B cell (primary cell): ENCODE measurements at regions not wholly inside any gene's neighbourhood (a gene's known extent, or its start where the extent isn't known, plus 50 kb on each side); places are given as distances from the start of the nearest gene placed in this dataset.

ENCODE experiments used
- ATAC-seq: fragments of 200-7000 bp; cut with Tn5 transposase; one replicate; pipeline ENCODE4 v1.10.0; 2021; ENCODE audit warnings: low read depth, mild to moderate bottlenecking, moderate number of reproducible peaks, moderate library complexity
- CTCF ChIA-PET: fragments of 350-600 bp; sonication (Branson Sonifier 250); formaldehyde crosslinking; loops from one replicate; lab custom pipeline; 2021; ENCODE audit warnings: antibody characterized with exemption, inconsistent platforms; lab: Charles Lee
- POLR2A ChIA-PET: fragments of 350-600 bp; sonication (Branson Sonifier 250); formaldehyde crosslinking; loops from one replicate; lab custom pipeline; 2021; ENCODE audit warnings: antibody characterized with exemption; lab: Charles Lee
- DNase-seq: peaks from one replicate; pipeline ENCODE4 v3.0.0; 2013
- H2AFZ ChIP-seq: 2 replicates; pipeline ENCODE4 v1.6.1; 2012; ENCODE audit warnings: mild to moderate bottlenecking, low read depth, low read length; ENCODE audit not compliant: insufficient read depth, poor library complexity, severe bottlenecking
- H3K27ac ChIP-seq, 2 donors: 1 replicate in 1 of 2; 2 replicates in 1 of 2; pipeline ENCODE4 v1.5.1; 2012 to 2013; ENCODE audit warnings: low read length in 2 of 2, mild to moderate bottlenecking in 2 of 2, moderate library complexity in 1 of 2
- H3K27me3 ChIP-seq, 4 experiments: fragments of 200-600 bp in 1 of 4; sonication (generic) in 1 of 4; replicated peaks in 1 of 4; 1 replicate in 2 of 4; 2 replicates in 2 of 4; pipeline versions ENCODE4 v1.6.1 to v1.7.0; 2013 to 2016; ENCODE audit warnings: low read length in 3 of 4, mild to moderate bottlenecking in 2 of 4, mixed read lengths in 1 of 4, moderate library complexity in 1 of 4; ENCODE audit not compliant: insufficient read depth in 4 of 4, control insufficient read depth in 3 of 4; ENCODE audit errors: control extremely low read depth in 1 of 4
- H3K36me3 ChIP-seq, 2 experiments: replicated peaks in 1 of 2; 1 replicate in 1 of 2; 2 replicates in 1 of 2; pipeline versions ENCODE4 v1.6.1 to v1.7.1; 2013; ENCODE audit warnings: low read length in 1 of 2; ENCODE audit not compliant: insufficient read depth in 2 of 2, control insufficient read depth in 1 of 2; ENCODE audit errors: control extremely low read depth in 1 of 2, extremely low read depth in 1 of 2
- H3K4me1 ChIP-seq, 2 donors: fragments of 200-600 bp in 1 of 2; sonication (generic) in 1 of 2; 1 replicate in 1 of 2; 2 replicates in 1 of 2; pipeline versions ENCODE4 v1.5.1 to v1.6.1; 2013 to 2017; ENCODE audit warnings: low read length in 2 of 2; ENCODE audit not compliant: control insufficient read depth in 2 of 2, insufficient read depth in 2 of 2
- H3K4me2 ChIP-seq: replicated peaks from 2 replicates; pipeline ENCODE3; 2012; ENCODE audit warnings: mild to moderate bottlenecking, low read depth, low read length; ENCODE audit not compliant: poor library complexity, severe bottlenecking
- H3K4me3 ChIP-seq, 5 experiments: fragments of 200-600 bp in 1 of 5; sonication (generic) in 1 of 5; 1 replicate in 3 of 5; 2 replicates in 2 of 5; pipeline versions ENCODE4 v1.5.1 to v1.7.0; 2011 to 2016; ENCODE audit warnings: low read length in 4 of 5, mild to moderate bottlenecking in 4 of 5, low read depth in 2 of 5, control low read depth in 1 of 5, moderate library complexity in 1 of 5; ENCODE audit not compliant: insufficient read depth in 1 of 5; ENCODE audit errors: control extremely low read depth in 1 of 5, extremely low read depth in 1 of 5
- H3K79me2 ChIP-seq: fragments of 200-600 bp; sonication (generic); one replicate; pipeline ENCODE4 v1.6.0; 2016; ENCODE audit warnings: low read length; ENCODE audit not compliant: control insufficient read depth, insufficient read depth
- H3K9ac ChIP-seq: fragments of 200-600 bp; sonication (generic); 2 replicates; pipeline ENCODE4 v1.6.1; 2017; ENCODE audit warnings: mild to moderate bottlenecking, low read length, moderate library complexity
- H3K9me3 ChIP-seq, 3 donors: one replicate each; pipeline versions ENCODE4 v1.6.1 to v1.7.1; 2013; ENCODE audit warnings: low read length in 2 of 3; ENCODE audit not compliant: control insufficient read depth in 2 of 3, insufficient read depth in 1 of 3; ENCODE audit errors: control extremely low read depth in 1 of 3
- H4K20me1 ChIP-seq: 2 replicates; pipeline ENCODE4 v1.6.0; 2012; ENCODE audit warnings: mild to moderate bottlenecking, low read length; ENCODE audit not compliant: insufficient read depth, control insufficient read depth, poor library complexity, severe bottlenecking
- H3K27ac Mint-ChIP-seq: one replicate; pipeline ENCODE4 v1.8.0; 2021; ENCODE audit warnings: mixed read lengths
- H3K27me3 Mint-ChIP-seq: one replicate; pipeline ENCODE4 v1.8.0; 2021; ENCODE audit warnings: mixed read lengths
- H3K4me1 Mint-ChIP-seq: one replicate; pipeline ENCODE4 v1.8.0; 2021; ENCODE audit warnings: mixed read lengths
- H3K4me3 Mint-ChIP-seq: one replicate; pipeline ENCODE4 v1.8.0; 2021; ENCODE audit warnings: mixed read lengths
- H3K9me3 Mint-ChIP-seq: one replicate; pipeline ENCODE4 v1.8.0; 2022; ENCODE audit warnings: mixed read lengths; ENCODE audit not compliant: insufficient read depth
- CTCF ChIP-seq: fragments of 200-600 bp; IDR thresholded peaks from one replicate; pipeline ENCODE4 v1.8.0; 2022; ENCODE audit warnings: antibody characterized with exemption, mild to moderate bottlenecking
- EZH2 ChIP-seq: IDR thresholded peaks from 2 replicates; pipeline ENCODE4 v1.6.1; 2012; ENCODE audit warnings: borderline replicate concordance, low read depth, mild to moderate bottlenecking, moderate library complexity, low read length; ENCODE audit not compliant: insufficient read depth, poor library complexity, severe bottlenecking
- WGBS: methylation state at CpG from one replicate; pipeline ENCODE4 v1.1.5; 2013; ENCODE audit warnings: missing lambda C conversion rate; ENCODE audit not compliant: insufficient coverage; 5-methylcytosine and 5-hydroxymethylcytosine counted together
- intact Hi-C: fragments of 100-400 bp; cut with micrococcal nuclease; formaldehyde crosslinking; loops from one replicate; pipeline ENCODE4 v1.10.0; 2022

- WGBS = 90% methylated on average over 3 of the region's 3 CpGs
- intact Hi-C loops = no loop called here
- Mint-ChIP-seq H3K27ac (no peak overlapping the region), H3K27me3 (peaks cover 16% of the 10 kb centered on the region), H3K4me1 (no peaks in the 10 kb centered on the region), H3K9me3 (peaks cover 5% of the 10 kb centered on the region), H3K4me3 (no peak overlapping the region)
- Histone ChIP-seq H3K4me1 (no peaks in the 10 kb centered on the region), H3K9ac (no peak overlapping the region), H4K20me1 (no peaks in the 10 kb centered on the region), H3K4me3 (no peak overlapping the region), H3K36me3 (no peaks in the 10 kb centered on the region), H3K9me3 (peaks cover 0 to 1% (median 0%) of the 10 kb centered on the region in 3 donors), H3K4me2 (no peak overlapping the region), H2AFZ (no peak overlapping the region), H3K79me2 (no peaks in the 10 kb centered on the region), H3K27me3 (peaks cover 0 to 4% (median 0%) of the 10 kb centered on the region in 4 experiments), H3K27ac (no peak overlapping the region)
- TF ChIP-seq EZH2 = no peak
- no peak for TF ChIP-seq CTCF
- CTCF ChIA-PET = no interaction called here
- no peak for DNase-seq
- ATAC-seq = no peak
- POLR2A ChIA-PET = no interaction called here
These were observed 101.3 kb upstream of the CACUL1 start for GRCh38 chr10:118856106-118856505.

GRCh38 chr10:118865998-118866693, 111.4 kb upstream of the CACUL1 start:
- Mint-ChIP-seq H3K27ac (no peak overlapping the region), H3K27me3 (peaks cover 19% of the 10 kb centered on the region), H3K9me3 (no peaks in the 10 kb centered on the region), H3K4me1 (no peaks in the 10 kb centered on the region), H3K4me3 (no peak overlapping the region)
- Histone ChIP-seq H3K4me1 (no peaks in the 10 kb centered on the region), H3K36me3 (no peaks in the 10 kb centered on the region), H3K27ac (no peak overlapping the region), H2AFZ (no peak overlapping the region), H3K9ac (no peak overlapping the region), H3K27me3 (no peaks in the 10 kb centered on the region), H3K4me2 (no peak overlapping the region), H4K20me1 (no peaks in the 10 kb centered on the region), H3K4me3 (no peak overlapping the region), H3K9me3 (no peaks in the 10 kb centered on the region), H3K79me2 (no peaks in the 10 kb centered on the region)
- ChIA-PET CTCF (no interaction called here), POLR2A (no interaction called here)
- intact Hi-C loops = no loop called here
- TF ChIP-seq EZH2 = no peak
- TF ChIP-seq CTCF = no peak
- no peak for DNase-seq
- WGBS = 90% methylated on average over 2 of the region's 6 CpGs
- ATAC-seq = no peak
